Calu3 (cell line): ENCODE measurements at regions not wholly inside any gene's neighbourhood (a gene's known extent, or its start where the extent isn't known, plus 50 kb on each side); places are given as distances from the start of the nearest gene placed in this dataset.

Experiments used
- BruUV-seq: library from RNA; stranded (reverse); fragments of 400-500 nt; replicated peaks from 2 replicates; lab custom pipeline; 2021; lab: Mats Ljungman, UMichigan
- CTCF ChIA-PET: fragments of 300-600 bp; sonication (Branson Sonifier 250); formaldehyde crosslinking; loops from one replicate; lab custom pipeline; 2022; ENCODE audit warnings: antibody characterized with exemption; lab: Charles Lee
- DNase-seq: peaks from one replicate; pipeline ENCODE4 v3.0.0; 2022
- H3K27ac Mint-ChIP-seq: one replicate; pipeline ENCODE4 v1.8.0; 2022; ENCODE audit warnings: mixed read lengths; ENCODE audit not compliant: unreplicated experiment
- H3K27me3 Mint-ChIP-seq: one replicate; pipeline ENCODE4 v1.8.0; 2022; ENCODE audit warnings: mixed read lengths; ENCODE audit not compliant: unreplicated experiment
- H3K36me3 Mint-ChIP-seq: one replicate; pipeline ENCODE4 v1.8.0; 2022; ENCODE audit warnings: mild to moderate bottlenecking, moderate library complexity, mixed read lengths; ENCODE audit not compliant: insufficient read depth, unreplicated experiment
- H3K4me1 Mint-ChIP-seq: one replicate; pipeline ENCODE4 v1.8.0; 2022; ENCODE audit warnings: mild to moderate bottlenecking, low read depth, mixed read lengths; ENCODE audit not compliant: unreplicated experiment
- H3K4me3 Mint-ChIP-seq: one replicate; pipeline ENCODE4 v1.8.0; 2022; ENCODE audit warnings: mild to moderate bottlenecking, low read depth, moderate library complexity, mixed read lengths; ENCODE audit not compliant: unreplicated experiment
- H3K9me3 Mint-ChIP-seq: one replicate; pipeline ENCODE4 v1.8.0; 2022; ENCODE audit warnings: low read depth, mixed read lengths; ENCODE audit not compliant: unreplicated experiment
- CTCF ChIP-seq: fragments of 200-600 bp; IDR thresholded peaks from one replicate; pipeline ENCODE4 v1.8.0; 2022; ENCODE audit warnings: antibody characterized with exemption; ENCODE audit not compliant: unreplicated experiment
- intact Hi-C: fragments of 100-400 bp; cut with micrococcal nuclease; formaldehyde crosslinking; loops from one replicate; pipeline ENCODE4 v1.10.0; 2022; ENCODE audit not compliant: unreplicated experiment

GRCh38 chr17:77700165-77700881, 258.2 kb upstream of the TNRC6C start:
- H3K4me1 Mint-ChIP-seq = no peaks in the 10 kb centered on the region
- no peaks in the 10 kb centered on the region for H3K36me3 Mint-ChIP-seq
- H3K4me3 Mint-ChIP-seq = no peak overlapping the region
- BruUV-seq = no TSS peak
- intact Hi-C loops = no loop called here
- no peak for DNase-seq
- no peak for TF ChIP-seq CTCF
- peaks cover 100% of the 10 kb centered on the region for H3K27me3 Mint-ChIP-seq
- peaks cover 2% of the 10 kb centered on the region for H3K9me3 Mint-ChIP-seq
- H3K27ac Mint-ChIP-seq = no peak overlapping the region
- CTCF ChIA-PET = interaction anchor here (0.6 to 0.7 kb wide), 2 partner anchors 11 to 230 kb away, joined by 3 to 6 read pairs; no protein-coding TSS in a partner anchor

GRCh38 chr17:77701996-77702395, 256.5 kb upstream of the TNRC6C start:
- Mint-ChIP-seq H3K36me3 (no peaks in the 10 kb centered on the region), H3K4me3 (no peak overlapping the region), H3K9me3 (peaks cover 2% of the 10 kb centered on the region), H3K4me1 (no peaks in the 10 kb centered on the region), H3K27me3 (peaks cover 98% of the 10 kb centered on the region), H3K27ac (no peak overlapping the region)
- DNase-seq = no peak
- TF ChIP-seq CTCF = no peak
- CTCF ChIA-PET = no interaction called here
- no TSS peak for BruUV-seq
- intact Hi-C loops = no loop called here

- peaks cover 98% of the 10 kb centered on the region for H3K27me3 Mint-ChIP-seq
- TF ChIP-seq CTCF = no peak
- H3K36me3 Mint-ChIP-seq = no peaks in the 10 kb centered on the region
- no peak overlapping the region for H3K27ac Mint-ChIP-seq
- H3K4me3 Mint-ChIP-seq = no peak overlapping the region
- H3K4me1 Mint-ChIP-seq = no peaks in the 10 kb centered on the region
- intact Hi-C loops = no loop called here
- DNase-seq = no peak
- CTCF ChIA-PET = no interaction called here
- no TSS peak for BruUV-seq
- peaks cover 2% of the 10 kb centered on the region for H3K9me3 Mint-ChIP-seq
These were observed 254.3 kb upstream of the TNRC6C start for GRCh38 chr17:77704048-77704815.

GRCh38 chr17:77706938-77707337, 251.6 kb upstream of the TNRC6C start:
- H3K36me3 Mint-ChIP-seq = no peaks in the 10 kb centered on the region

More at GRCh38 chr17:77706938-77707337, 251.6 kb upstream of the TNRC6C start:
- Mint-ChIP-seq H3K9me3 (peaks cover 2% of the 10 kb centered on the region), H3K27ac (no peak overlapping the region), H3K27me3 (peaks cover 98% of the 10 kb centered on the region), H3K4me3 (no peak overlapping the region), H3K4me1 (no peaks in the 10 kb centered on the region)
- intact Hi-C loops = no loop called here
- CTCF ChIA-PET = no interaction called here
- DNase-seq = no peak
- BruUV-seq = no TSS peak
- TF ChIP-seq CTCF = no peak
